NB4 (cell line): ENCODE measurements at regions not wholly inside any gene's neighbourhood (a gene's known extent, or its start where the extent isn't known, plus 50 kb on each side); places are given as distances from the start of the nearest gene placed in this dataset.
A peak's percentile ranks its signal among the peaks of the same experiment; 100 is the strongest.

Source experiments
- DNase-seq: peaks from one replicate; pipeline ENCODE4 v3.0.0; 2010; ENCODE audit warnings: low read depth
- H3K4me3 ChIP-seq: one replicate; pipeline ENCODE4 v1.5.1; 2011; ENCODE audit warnings: mild to moderate bottlenecking, low read depth, low read length, moderate library complexity
- CTCF ChIP-seq: IDR thresholded peaks from one replicate; pipeline ENCODE4 v1.5.1; 2012; ENCODE audit warnings: low read depth, low read length
- MAX ChIP-seq: IDR thresholded peaks from 2 replicates; pipeline ENCODE4 v1.6.1; 2011; ENCODE audit warnings: low read depth, low read length
- MYC ChIP-seq: IDR thresholded peaks from 2 replicates; pipeline ENCODE4 v1.6.1; 2011; ENCODE audit warnings: low read depth, low read length
- POLR2A ChIP-seq: IDR thresholded peaks from 2 replicates; pipeline ENCODE4 v1.6.1; 2011; ENCODE audit warnings: mild to moderate bottlenecking; ENCODE audit not compliant: insufficient read length; ENCODE audit errors: extremely low read depth

GRCh38 chr1:109815809-109816174 lies 52.1 kb upstream of the EPS8L3 start:
- H3K4me3 ChIP-seq: no peak overlapping the region
- TF ChIP-seq CTCF (no peak), MYC (no peak), POLR2A (no peak), MAX (no peak)
- DNase-seq: no peak

- DNase-seq: peak; percentile 77
- H3K4me3 ChIP-seq: no peak overlapping the region
- no peak for TF ChIP-seq MAX
- no peak for TF ChIP-seq POLR2A
- no peak for TF ChIP-seq MYC
- no peak for TF ChIP-seq CTCF
These were observed 51.5 kb upstream of the EPS8L3 start for GRCh38 chr1:109814993-109815786.

GRCh38 chr1:109814223-109814622 lies 50.5 kb upstream of the EPS8L3 start:
- H3K4me3 ChIP-seq: no peak overlapping the region
- TF ChIP-seq MAX: 0 out of 2 replicates have a peak, but pooled peaks have one; percentile 17
- no peak for TF ChIP-seq CTCF
- DNase-seq: no peak
